ENCODE measurements at regions not wholly inside any gene's neighbourhood (a gene's known extent, or its start where the extent isn't known, plus 50 kb on each side); places are given as distances from the start of the nearest gene placed in this dataset.

DNA sequence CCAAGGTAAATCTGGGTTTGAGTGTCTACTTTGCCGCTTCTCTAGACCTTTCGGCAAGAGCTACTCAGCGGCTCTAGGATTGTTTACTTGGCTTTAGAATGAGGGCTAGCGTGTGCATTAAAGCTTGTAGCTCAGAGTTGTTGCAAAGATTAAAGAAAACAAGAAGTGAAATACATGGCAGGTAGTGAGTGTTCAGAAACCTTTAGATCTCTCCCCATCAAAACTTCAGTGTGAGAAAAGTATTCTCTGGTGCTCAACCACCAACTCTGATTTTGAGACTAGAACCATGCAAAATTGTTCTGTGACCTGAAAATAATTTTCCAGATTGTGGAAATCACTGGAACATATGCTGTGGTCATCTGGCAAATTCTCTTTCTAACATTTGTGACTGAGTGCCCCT lies 512.0 kb downstream of the CMPK2 start:
- TF ChIP-seq ZNF280D (CRISPR knock-in tag; IDR thresholded peaks at IDR 0.05), result no peak
- TF ChIP-seq GABPB1 (CRISPR knock-in tag; IDR thresholded peaks at IDR 0.05), result no peak
- no peak for TF ChIP-seq ZNF496 (CRISPR knock-in tag; IDR thresholded peaks at IDR 0.05; ENCODE audit: insufficient replicate concordance)
- no peak for TF ChIP-seq ZXDC (CRISPR knock-in tag; IDR thresholded peaks at IDR 0.05)
- no peak for TF ChIP-seq CTCF (CRISPR knock-in tag; IDR thresholded peaks at IDR 0.05)
- TF ChIP-seq JUND (CRISPR knock-in tag; IDR thresholded peaks at IDR 0.05), result no peak
- TF ChIP-seq POLR2A (IDR thresholded peaks at IDR 0.05; ENCODE audit: insufficient read depth in 1 of 2, low read depth in 2 of 2, low read length in 2 of 2), result no peak
- TF ChIP-seq HMG20A (CRISPR knock-in tag; IDR thresholded peaks at IDR 0.05; ENCODE audit: borderline replicate concordance), result no peak

All from HepG2 (cell line).